ENCODE measurements at regions not wholly inside any gene's neighbourhood (a gene's known extent, or its start where the extent isn't known, plus 50 kb on each side); places are given as distances from the start of the nearest gene placed in this dataset.

DNA sequence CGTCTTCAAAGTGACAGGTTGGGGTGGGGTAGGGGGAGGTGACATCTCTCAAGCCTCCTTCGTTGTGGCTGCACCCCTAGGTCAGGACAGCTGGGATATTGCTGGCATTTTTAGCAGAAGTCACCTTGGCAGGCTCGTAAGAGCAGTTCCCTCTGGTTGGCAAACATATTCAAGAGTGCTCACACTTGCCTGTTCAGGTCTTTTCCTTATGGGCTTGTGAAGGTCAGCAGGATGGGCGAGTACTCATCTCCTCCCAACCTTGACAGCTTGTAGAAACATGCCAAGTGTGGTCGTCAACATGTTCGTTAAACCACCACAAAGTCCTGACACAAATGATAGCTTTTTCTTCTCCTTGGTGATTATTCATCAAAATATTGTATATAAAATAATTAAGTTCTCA, 113.6 kb downstream of the HDGFL1 start:
- TF ChIP-seq, protein P1, sequence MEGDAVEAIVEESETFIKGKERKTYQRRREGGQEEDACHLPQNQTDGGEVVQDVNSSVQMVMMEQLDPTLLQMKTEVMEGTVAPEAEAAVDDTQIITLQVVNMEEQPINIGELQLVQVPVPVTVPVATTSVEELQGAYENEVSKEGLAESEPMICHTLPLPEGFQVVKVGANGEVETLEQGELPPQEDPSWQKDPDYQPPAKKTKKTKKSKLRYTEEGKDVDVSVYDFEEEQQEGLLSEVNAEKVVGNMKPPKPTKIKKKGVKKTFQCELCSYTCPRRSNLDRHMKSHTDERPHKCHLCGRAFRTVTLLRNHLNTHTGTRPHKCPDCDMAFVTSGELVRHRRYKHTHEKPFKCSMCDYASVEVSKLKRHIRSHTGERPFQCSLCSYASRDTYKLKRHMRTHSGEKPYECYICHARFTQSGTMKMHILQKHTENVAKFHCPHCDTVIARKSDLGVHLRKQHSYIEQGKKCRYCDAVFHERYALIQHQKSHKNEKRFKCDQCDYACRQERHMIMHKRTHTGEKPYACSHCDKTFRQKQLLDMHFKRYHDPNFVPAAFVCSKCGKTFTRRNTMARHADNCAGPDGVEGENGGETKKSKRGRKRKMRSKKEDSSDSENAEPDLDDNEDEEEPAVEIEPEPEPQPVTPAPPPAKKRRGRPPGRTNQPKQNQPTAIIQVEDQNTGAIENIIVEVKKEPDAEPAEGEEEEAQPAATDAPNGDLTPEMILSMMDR (IDR thresholded peaks at IDR 0.05; ENCODE audit: low read depth, low read length, missing input control), result no peak
- TF ChIP-seq, protein P2, sequence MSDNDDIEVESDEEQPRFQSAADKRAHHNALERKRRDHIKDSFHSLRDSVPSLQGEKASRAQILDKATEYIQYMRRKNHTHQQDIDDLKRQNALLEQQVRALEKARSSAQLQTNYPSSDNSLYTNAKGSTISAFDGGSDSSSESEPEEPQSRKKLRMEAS (IDR thresholded peaks at IDR 0.05), result no peak
- TF ChIP-seq EGR1 (IDR thresholded peaks at IDR 0.05; ENCODE audit: low read depth in 2 of 2), result no peak
